ENCODE measurements at regions not wholly inside any gene's neighbourhood (a gene's known extent, or its start where the extent isn't known, plus 50 kb on each side); places are given as distances from the start of the nearest gene placed in this dataset.
A peak's percentile ranks its signal among the peaks of the same experiment; 100 is the strongest.

GRCh38 chr3:16060945-16061344, 113.5 kb upstream of the GALNT15 start:
- Histone ChIP-seq H3K36me3 (no peaks in the 10 kb centered on the region), H3K4me3 (no peak overlapping the region), H3K27me3 (no peaks in the 10 kb centered on the region), H3K9me3 (no peaks in the 10 kb centered on the region), H3K27ac (peak overlapping the region; percentile 48), H3K4me1 (no peaks in the 10 kb centered on the region), H3K9ac (ENCODE audit: low read depth in 2 of 2, low read length in 2 of 2) (no peak overlapping the region)
- intact Hi-C loops (cut with DNase I): no loop called here
- TF ChIP-seq CTCF (IDR thresholded peaks at IDR 0.05): no peak
- DNase-seq: peak; percentile 26

GRCh38 chr3:16061491-16061890, 113.0 kb upstream of the GALNT15 start:
- H3K27me3 ChIP-seq: no peaks in the 10 kb centered on the region
- no peak overlapping the region for H3K4me3 ChIP-seq
- H3K4me1 ChIP-seq: no peaks in the 10 kb centered on the region
- H3K9ac ChIP-seq (ENCODE audit: low read depth in 2 of 2, low read length in 2 of 2): no peak overlapping the region
- no peak for DNase-seq
- H3K27ac ChIP-seq: no peak overlapping the region
- H3K36me3 ChIP-seq: no peaks in the 10 kb centered on the region
- no peak for TF ChIP-seq CTCF (IDR thresholded peaks at IDR 0.05)
- no peaks in the 10 kb centered on the region for H3K9me3 ChIP-seq
- intact Hi-C loops (cut with DNase I): no loop called here

- intact Hi-C loops (cut with DNase I): no loop called here
- Histone ChIP-seq H3K4me3 (no peak overlapping the region), H3K9ac (ENCODE audit: low read depth in 2 of 2, low read length in 2 of 2) (no peak overlapping the region), H3K27ac (no peak overlapping the region), H3K4me1 (no peaks in the 10 kb centered on the region), H3K9me3 (no peaks in the 10 kb centered on the region), H3K36me3 (no peaks in the 10 kb centered on the region), H3K27me3 (no peaks in the 10 kb centered on the region)
- TF ChIP-seq CTCF (IDR thresholded peaks at IDR 0.05): no peak
- no peak for DNase-seq
These were observed 110.9 kb upstream of the GALNT15 start for GRCh38 chr3:16063603-16064002.

- Histone ChIP-seq H3K27me3 (no peaks in the 10 kb centered on the region), H3K9me3 (no peaks in the 10 kb centered on the region), H3K9ac (ENCODE audit: low read depth in 2 of 2, low read length in 2 of 2) (no peak overlapping the region), H3K27ac (no peak overlapping the region), H3K36me3 (no peaks in the 10 kb centered on the region), H3K4me3 (no peak overlapping the region), H3K4me1 (no peaks in the 10 kb centered on the region)
- TF ChIP-seq CTCF (IDR thresholded peaks at IDR 0.05): no peak
- intact Hi-C loops (cut with DNase I): no loop called here
- peak; percentile 53 for DNase-seq
These were observed 109.7 kb upstream of the GALNT15 start for GRCh38 chr3:16064642-16065414.

GRCh38 chr3:16066545-16066944, 107.9 kb upstream of the GALNT15 start:
- Histone ChIP-seq H3K27me3 (no peaks in the 10 kb centered on the region), H3K4me1 (no peaks in the 10 kb centered on the region), H3K27ac (no peak overlapping the region), H3K36me3 (no peaks in the 10 kb centered on the region), H3K9me3 (no peaks in the 10 kb centered on the region), H3K4me3 (no peak overlapping the region), H3K9ac (ENCODE audit: low read depth in 2 of 2, low read length in 2 of 2) (no peak overlapping the region)
- no peak for TF ChIP-seq CTCF (IDR thresholded peaks at IDR 0.05)
- DNase-seq: no peak
- intact Hi-C loops (cut with DNase I): no loop called here

Data from colonic mucosa (tissue), 4 donors.